HG03196 (cell line): ENCODE measurements at regions not wholly inside any gene's neighbourhood (a gene's known extent, or its start where the extent isn't known, plus 50 kb on each side); places are given as distances from the start of the nearest gene placed in this dataset.

Experiments used
- ATAC-seq: cut with Tn5 transposase; IDR thresholded peaks from one replicate; pipeline ENCODE4 v1.9.1; 2021; ENCODE audit not compliant: unreplicated experiment

DNA sequence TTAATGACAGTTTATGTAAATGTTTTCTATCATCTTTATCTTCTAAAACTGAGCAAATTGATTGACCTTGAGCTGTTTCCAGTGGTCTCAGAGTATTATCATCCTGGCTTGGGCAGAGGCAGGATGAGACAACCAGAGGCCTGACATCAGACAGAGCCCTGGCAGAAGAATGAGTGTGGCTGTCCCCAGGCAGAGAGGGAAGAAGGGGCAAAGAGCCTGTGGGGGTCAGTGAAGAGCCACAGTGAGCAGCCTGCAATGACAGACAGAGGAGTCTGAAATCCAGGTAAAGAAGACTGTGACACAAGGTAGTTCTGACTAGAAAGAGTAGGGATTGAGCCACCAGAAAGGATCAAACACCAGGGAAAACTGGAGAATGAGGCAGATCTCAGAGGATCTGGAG, 182.4 kb upstream of the ARSJ start:
- ATAC-seq = no peak

DNA sequence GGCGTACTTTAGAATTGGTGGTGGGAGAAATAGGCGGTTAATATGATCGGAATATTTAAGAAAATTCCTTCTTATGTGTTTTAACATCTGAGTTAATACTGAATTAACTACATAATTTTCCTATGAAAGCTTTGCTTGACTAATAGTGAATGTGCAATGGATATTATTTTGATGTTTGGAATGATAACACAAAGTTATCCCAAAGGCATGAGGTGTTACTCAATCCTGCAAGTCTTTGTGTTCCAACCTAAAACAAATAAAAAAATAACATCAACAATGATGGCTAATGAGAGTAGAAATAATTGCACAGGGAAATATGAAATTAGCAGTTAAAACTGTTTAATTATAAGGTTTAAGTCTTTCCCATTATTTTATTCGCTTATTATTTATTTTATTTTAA, 183.6 kb upstream of the ARSJ start:
- no peak for ATAC-seq

DNA sequence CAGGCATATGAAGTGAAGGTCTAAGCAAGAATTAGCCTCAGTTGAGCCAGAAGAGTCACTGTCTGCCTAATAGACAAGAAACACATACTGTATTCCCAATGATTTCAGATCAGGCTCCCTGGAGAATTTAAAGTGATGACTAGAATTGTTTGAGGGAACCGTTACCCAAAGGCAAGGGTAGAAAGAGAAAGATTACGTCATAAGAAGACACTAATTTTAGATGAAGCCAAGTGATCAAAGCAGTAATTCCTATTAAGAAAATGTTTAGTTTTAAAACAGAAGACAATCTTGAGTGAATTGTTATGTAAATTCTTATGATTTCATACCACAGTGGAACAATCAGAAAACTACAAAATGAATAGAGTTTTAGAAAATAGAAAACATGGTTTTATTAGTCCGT, 194.5 kb upstream of the ARSJ start:
- no peak for ATAC-seq

DNA sequence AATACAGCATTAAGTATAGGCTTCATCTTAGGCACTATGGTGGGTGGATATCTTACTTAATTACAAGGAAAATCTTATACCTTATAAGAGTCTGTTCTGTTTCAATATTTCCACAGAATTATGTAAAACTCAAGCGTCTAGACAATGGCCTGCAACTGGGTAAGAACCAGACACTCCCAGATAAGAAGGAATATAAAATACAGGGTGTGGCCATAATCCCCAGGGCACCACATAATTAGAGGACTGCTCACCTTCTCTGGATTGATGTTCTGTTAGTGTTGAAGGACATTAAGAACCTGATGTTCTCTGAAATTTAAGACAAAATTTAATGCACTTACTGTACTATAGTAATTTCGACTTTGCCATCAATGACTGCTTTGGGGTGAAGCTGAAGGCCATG, 198.2 kb upstream of the ARSJ start:
- ATAC-seq = no peak

DNA sequence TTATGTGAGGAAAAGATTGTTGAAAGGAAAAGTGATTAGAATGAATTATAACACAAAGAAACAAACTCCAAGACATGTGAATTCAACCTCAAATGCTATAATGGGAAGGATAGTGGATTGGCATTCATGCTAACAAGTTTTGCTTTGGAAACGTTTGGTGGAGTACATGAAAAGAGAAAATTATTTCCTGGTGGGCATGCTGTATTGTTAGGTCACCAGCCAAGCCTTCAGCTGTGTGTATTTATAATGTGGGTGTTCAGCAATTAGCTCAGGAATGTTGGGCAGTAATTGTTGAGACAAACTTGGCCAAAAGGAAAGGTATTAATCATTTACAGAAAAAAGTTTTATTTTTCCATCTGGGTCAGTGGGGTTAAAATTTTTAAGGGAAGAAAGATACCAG, 198.9 kb upstream of the ARSJ start:
- ATAC-seq = no peak

DNA sequence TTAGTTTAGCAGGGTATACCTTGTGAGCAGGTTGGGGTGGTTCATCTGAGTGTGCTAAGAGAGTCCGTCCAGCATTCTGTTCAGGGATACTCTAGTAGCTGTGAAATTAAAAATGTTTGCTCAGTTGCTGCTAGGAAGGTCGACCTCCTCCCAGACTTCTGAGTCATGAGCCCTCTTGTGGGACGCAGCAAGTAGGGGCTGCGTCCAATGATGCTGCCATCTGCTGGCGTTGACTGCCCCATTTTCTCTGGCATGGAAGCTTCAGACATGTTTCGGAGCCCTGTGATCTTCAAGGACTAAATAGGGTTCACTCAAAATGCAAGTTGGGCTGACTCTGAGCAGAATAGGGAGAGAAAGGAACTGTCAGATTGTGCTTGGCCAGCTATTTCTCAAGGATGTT, 201.0 kb upstream of the ARSJ start:
- no peak for ATAC-seq

DNA sequence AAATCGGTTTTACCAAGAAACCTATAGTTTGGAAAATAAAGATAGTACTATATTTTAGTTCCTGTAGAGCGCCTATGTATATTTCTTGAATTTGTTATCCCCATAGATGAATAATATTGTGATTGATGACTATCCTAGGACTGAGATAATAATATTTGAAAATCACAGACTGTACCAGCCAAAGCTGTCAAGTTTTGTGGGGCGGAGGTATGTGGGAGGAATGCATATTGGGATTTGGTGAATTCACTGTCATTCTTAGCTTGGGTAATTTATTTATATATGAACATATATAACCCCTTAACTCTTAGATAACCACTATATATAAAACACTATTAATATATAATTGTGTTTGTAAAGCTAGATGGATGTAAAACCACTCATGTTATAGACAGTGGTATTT, 205.5 kb upstream of the ARSJ start:
- no peak for ATAC-seq

DNA sequence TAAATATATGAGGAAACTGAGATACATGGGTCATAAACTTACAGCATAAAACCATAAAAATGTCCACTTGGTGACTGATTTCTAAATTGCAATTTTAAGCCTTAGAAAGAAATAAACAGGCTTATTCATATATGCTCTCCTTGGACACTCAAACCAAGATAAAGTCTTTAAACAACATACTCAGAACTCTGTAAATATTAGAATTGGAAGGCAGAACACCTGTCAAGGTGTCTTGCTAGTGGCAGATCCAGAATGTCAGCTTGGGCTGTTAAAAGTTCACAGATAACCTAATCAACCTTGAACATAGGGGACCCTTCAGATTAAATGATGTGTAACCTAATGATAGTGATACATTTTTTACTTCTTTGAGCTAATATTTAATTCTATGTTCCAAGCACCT, 208.1 kb upstream of the ARSJ start:
- ATAC-seq = no peak

DNA sequence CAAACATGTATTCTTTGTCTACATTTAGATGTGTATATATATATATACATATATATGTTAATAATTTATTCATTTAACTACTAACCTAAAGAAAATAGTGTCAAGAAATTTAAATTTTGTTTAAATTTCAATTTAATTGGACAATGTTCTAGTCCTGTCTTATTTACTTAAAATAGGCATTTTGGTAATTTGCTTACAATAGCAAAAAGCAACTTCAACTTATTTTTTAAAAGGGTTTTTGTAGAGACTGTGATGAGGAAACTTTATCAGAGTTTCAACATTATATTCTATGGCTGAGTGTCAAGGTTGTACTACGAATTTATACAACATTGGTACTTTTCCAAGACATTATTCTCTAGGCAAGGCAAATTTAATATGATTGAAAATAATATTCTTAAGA, 212.0 kb upstream of the ARSJ start:
- ATAC-seq = no peak

DNA sequence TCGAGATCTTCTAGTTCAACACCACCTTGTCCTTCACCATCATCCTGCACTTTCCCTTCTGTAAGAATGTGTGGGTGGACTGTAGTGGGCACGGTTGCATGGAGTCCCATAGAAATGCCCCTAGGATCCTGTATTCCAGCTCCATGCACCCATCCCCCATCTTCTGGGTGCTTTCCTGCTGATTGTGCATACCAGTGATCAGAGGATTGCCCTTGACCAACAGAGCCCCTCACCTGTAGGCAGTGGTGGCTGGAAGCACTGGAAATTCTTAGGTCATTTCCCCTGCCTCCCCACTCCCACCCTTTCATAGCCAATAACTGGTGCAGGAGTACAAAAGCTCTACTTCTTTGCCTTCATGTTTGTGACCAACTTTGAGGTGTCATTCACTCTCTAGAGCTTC, 213.4 kb upstream of the ARSJ start:
- no peak for ATAC-seq

DNA sequence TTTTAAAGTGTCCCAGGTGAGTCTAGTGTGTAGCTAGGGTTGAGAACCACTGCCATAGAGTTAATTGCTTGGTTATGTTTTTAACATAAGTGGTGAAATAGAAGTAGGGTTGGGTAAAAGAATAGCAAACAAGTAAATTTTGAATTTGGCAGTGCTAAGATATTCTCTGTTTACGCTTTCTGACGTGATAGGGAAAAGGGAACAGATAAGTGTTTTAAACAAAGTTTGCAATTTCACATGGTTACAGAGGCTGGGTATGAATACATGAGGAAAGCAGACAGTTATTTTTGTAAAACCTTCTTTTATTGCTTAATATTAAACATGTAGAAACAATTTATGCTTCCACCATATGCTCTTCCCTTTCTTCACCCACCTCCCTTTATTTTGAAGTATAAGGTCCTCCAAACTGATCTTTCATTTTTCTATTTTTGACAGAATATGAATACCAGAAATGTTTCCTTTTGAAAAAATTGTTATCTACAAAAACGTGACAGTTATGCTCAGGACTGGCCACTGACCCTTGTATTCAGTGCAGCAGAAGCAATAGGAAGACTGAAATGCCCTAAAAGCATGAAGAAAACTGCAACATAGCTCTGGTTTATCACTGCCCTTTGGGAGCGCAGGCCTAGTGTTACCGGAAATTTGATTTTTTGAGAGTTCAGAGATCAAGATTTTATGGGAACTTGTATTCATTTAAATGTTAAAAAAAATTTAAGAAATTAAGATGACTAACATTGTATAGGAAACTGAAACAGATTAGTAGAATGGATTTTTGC, 214.4 kb upstream of the ARSJ start:
- no peak for ATAC-seq

DNA sequence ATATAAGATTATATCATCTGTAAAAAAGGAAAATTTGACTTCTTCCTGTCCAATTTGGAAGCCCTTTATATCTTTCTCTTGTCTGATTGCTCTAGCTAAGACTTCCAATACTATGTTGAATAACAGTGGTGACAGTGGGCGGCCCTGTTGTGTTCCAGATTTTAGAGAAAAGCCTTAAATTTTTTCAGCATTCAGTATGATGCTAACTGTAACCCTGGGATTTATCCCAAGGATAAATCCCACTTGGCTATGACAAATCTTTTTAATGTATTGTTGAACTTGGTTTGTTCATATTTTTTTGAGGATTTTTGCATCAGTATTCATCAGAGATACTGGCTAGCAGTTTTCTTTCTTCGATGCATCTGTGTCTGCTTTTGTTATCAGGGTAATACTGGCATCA, 217.2 kb upstream of the ARSJ start:
- no peak for ATAC-seq

DNA sequence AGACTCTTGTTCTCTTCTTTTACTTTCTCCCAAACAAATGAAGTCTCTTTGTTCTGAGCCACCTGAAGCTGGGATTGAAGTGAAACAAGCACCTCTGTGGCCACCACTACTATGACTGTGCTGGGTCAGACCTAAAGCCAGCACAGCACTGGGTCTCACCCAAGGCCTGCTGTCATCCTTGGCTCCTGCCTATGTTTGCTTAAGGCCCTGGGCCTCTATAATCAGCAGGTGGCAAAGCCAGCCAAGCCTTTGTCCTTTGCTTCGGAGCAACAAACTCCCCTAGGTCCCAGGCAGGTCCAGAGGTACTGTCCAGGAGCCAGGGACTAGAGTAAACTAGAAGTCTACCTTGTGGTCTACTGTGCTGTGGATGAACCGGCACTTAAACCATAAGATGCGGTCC, 220.6 kb upstream of the ARSJ start:
- no peak for ATAC-seq

DNA sequence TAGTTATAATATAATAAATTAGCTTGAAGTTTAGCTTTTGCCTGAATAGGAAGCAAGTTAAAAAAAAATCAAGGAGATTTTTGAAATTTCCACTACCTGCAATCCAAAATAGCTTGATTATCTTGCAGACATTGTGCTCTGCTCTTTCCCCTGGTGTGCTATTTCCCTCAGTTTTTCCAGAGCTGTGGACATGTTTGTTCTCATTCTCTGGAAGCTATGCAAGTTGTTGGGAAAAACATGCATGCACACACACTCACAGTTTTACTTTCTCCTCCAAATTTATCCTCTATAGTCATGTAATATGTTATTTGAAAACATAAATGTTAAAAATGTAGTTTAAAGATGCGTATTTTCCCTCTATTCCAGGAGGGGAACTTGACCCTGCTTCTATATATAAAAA, 225.8 kb upstream of the ARSJ start:
- no peak for ATAC-seq

DNA sequence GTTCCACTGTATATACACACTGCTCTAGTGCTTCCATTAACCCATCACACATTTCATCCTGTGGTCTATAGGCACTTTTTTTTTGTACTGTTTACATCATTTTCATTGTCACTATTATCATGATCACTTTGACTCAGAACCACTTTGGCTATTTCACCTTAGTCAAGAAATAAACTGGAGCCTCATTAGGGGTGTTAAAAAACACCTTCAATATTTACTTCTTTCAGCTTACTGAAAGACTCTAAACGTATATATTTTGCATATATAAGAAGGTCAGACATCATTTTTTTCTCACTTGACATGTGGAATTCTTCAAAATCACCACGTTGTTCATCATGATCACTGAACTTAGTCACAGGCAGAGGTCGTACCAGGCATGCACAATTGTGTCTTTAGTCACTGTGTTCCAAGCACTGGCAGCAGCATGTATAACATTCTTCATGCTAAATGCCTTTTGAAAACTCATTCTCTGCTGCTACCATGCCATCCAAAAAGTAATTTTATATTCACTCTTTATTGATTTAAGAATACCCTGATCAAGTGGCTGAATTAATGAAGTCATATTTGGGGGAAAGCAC, 229.2 kb upstream of the ARSJ start:
- no peak for ATAC-seq

DNA sequence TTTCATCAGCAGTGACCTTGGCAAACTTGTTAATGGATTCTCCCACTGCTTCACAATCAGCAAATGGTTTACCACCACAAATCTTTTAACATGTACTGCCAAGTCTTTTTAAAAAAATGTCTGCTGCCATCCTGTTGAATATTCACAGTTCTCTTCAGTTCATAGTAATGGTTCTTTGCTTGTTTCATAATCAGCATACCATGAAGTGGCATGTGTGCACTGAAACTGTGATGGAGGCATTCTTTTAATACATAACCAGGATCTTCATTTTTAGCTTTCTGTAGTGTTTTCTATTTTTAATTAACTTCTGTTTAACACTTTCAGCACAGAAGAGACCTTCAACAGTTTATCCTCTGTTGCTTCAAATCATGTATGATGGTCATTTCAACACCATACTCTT, 230.1 kb upstream of the ARSJ start:
- ATAC-seq = peak; percentile 93

DNA sequence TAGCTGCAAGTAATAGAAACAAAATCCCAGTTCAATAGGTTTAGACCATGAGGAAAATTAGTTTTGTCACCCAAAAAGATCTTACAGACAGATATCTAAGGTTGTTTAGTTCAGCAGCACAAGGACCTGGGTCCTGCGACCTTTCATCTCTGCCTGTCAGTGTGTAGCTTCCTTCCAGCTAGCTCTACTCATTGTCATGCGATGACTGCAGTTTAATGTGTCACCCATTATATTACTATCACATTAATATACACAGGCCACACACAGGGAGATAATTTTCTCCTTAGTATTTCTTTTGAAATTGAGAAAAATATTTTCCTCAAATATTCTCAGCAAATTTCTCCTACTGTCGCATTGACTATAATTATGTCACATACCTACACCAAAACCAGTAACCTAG, 232.1 kb upstream of the ARSJ start:
- ATAC-seq = no peak

DNA sequence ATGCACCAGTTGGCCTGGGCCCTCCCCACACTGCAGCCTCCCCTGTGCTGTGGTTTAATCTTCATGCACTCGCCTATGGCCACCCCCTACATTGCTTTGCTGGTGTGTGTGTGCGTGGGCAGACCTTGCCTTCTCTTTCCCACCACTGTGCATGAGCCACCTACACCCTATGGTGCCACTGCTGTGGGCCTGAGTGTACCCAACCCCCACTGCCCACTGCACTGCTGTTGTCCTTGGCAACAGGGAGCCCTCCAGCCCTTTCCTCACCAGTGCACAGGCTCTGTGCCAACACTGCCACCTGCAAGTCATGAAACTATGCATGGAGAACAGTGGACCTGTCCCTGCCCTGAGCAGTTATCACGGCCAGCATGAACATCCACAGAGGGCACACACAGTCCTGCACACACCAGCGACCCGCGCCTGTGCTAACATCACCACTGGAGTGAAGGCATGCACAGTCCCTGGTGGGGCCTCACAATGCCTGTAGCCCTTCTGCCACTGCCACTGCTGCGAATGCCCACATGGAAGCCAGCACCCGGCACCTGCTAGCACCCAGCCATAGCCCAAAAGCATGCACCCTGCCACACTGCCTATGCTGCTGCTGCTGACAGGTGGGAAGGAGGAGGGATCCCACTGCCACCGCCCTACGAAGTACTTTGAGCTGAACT, 237.8 kb upstream of the ARSJ start:
- ATAC-seq = no peak

DNA sequence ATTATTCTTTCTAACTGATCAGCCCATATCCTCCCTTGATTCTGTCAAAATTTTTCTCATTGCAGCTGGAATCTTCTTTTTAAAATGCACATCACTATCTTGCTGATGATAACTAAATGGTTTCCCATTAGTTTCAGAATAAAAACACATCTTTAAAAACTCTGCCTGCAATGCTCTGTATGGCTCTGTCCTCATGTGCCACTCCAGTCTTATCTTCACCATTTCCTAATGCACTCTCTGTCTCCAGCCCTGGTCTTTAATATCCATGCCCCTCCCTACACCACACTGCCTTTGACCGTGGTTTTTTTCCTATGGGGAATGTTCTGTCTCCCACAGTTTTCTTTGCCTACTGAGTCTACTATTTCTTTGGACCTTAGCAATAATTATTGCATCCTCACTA, 244.1 kb upstream of the ARSJ start:
- no peak for ATAC-seq

DNA sequence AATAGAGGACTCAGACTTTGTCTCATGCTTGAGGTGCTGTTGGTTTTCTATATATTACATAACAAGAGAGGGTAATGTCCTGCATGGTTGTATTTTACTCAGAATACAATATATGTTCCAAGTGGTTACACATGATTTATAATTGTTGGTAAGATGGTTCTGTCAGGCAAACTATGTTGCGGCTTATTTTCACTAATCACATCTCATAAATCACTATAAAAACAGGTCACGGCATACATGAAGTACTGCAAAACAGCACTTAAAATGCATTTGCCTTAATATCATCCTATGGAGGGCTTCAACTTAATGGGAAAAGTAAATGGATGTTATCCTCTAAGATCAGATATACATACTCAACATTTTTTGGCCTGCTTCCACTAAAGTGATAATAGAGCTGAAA, 246.0 kb upstream of the ARSJ start:
- ATAC-seq = no peak

DNA sequence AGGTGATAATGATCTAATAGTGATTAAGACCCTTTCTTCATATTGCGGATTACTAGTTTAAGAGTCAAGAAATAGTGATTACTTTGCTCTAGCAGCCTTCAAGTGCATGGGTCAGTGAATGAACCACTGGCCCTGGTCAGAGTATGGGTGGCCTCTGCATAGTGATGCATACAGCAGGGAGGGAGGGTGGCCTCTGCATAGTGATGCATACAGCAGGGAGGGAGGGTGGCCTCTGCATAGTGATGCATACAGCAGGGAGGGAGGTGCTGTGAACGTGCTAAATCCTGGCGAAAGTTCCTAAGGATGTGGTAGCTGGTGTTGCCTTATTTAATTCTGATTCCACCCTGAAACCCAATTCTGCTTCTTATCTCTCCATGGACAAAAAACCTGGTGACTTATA, 246.7 kb upstream of the ARSJ start:
- no peak for ATAC-seq

DNA sequence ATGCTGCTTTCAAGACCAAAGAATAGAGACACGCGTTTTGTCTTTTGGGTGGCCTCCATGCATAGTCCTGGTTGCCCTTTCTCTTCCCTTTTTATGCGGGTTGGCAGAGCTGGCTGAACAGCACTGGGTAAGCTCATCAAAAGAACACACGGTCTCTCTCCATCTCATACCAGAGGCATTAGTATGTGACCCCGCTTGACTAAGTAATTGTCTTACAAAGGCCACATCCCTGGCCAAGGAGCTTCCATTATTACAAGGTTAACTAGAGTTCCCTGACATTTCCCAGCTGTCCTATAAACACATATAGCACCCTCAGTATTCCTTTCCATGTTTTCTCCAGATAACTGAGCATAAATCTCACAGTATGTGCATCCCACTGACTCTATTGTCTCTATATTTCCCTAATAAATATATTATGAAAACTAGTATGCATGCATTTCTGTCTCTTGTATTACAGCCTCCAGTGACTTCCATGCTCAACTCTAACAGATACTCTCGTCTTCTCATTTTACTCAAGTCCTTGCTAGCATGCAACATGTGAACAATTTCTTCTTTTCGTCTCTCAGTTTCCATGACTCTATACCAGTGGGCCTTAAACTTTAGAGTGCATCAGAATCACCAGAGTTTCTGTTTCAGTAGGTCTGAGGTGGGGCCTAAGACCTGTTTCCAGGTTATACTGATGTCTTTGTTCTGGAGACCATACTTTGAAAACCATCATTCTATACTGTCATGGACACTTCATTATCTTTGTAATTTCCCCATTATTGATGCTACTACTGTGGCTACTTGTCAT, 247.7 kb upstream of the ARSJ start:
- ATAC-seq = no peak
